NB4 (cell line): ENCODE measurements at regions not wholly inside any gene's neighbourhood (a gene's known extent, or its start where the extent isn't known, plus 50 kb on each side); places are given as distances from the start of the nearest gene placed in this dataset.

Experiments
- CTCF ChIP-seq: IDR thresholded peaks from one replicate; pipeline ENCODE4 v1.5.1; 2012; ENCODE audit warnings: low read depth, low read length
- MYC ChIP-seq: IDR thresholded peaks from 2 replicates; pipeline ENCODE4 v1.6.1; 2011; ENCODE audit warnings: low read depth, low read length
- POLR2A ChIP-seq: IDR thresholded peaks from 2 replicates; pipeline ENCODE4 v1.6.1; 2011; ENCODE audit warnings: mild to moderate bottlenecking; ENCODE audit not compliant: insufficient read length; ENCODE audit errors: extremely low read depth

GRCh38 chr13:93173654-93174053 lies 53.0 kb upstream of the GPC6 start:
- TF ChIP-seq CTCF (no peak), MYC (no peak), POLR2A (no peak)
